Esophagus (tissue), 2 donors: ENCODE measurements at regions not wholly inside any gene's neighbourhood (a gene's known extent, or its start where the extent isn't known, plus 50 kb on each side); places are given as distances from the start of the nearest gene placed in this dataset.

ENCODE experiments used
- H3K27ac ChIP-seq, 2 donors: one replicate each; pipeline ENCODE4 v1.5.1; 2013; ENCODE audit warnings: low read depth in 2 of 2, mild to moderate bottlenecking in 2 of 2, inconsistent platforms in 1 of 2, low read length in 1 of 2, moderate library complexity in 1 of 2
- H3K27me3 ChIP-seq, 2 donors: one replicate each; pipeline ENCODE4 v1.6.1; 2013; ENCODE audit warnings: low read length in 2 of 2, control low read depth in 1 of 2, mild to moderate bottlenecking in 1 of 2; ENCODE audit not compliant: insufficient read depth in 2 of 2, control insufficient read depth in 1 of 2
- H3K36me3 ChIP-seq, 2 donors: one replicate each; pipeline ENCODE4 v1.6.1; 2013; ENCODE audit warnings: low read length in 1 of 2; ENCODE audit not compliant: control insufficient read depth in 2 of 2, insufficient read depth in 2 of 2
- H3K4me1 ChIP-seq, 2 donors: one replicate each; pipeline ENCODE4 v1.6.1; 2013; ENCODE audit warnings: low read length in 1 of 2; ENCODE audit not compliant: control insufficient read depth in 2 of 2, insufficient read depth in 2 of 2
- H3K4me3 ChIP-seq, 2 donors: one replicate each; pipeline ENCODE4 v1.5.1; 2013; ENCODE audit warnings: low read length in 2 of 2, mild to moderate bottlenecking in 2 of 2, low read depth in 1 of 2, moderate library complexity in 1 of 2
- H3K9me3 ChIP-seq, 2 donors: one replicate each; pipeline ENCODE4 v1.6.1; 2013; ENCODE audit warnings: mild to moderate bottlenecking in 2 of 2, low read depth in 1 of 2, low read length in 1 of 2, moderate library complexity in 1 of 2; ENCODE audit not compliant: control insufficient read depth in 2 of 2, insufficient read depth in 1 of 2
- WGBS, 2 donors: extraction: QIAGEN DNeasy Blood & Tissue Kit; methylation state at CpG; one replicate each; pipeline ENCODE4 v1.1.7; 2013; 5-methylcytosine and 5-hydroxymethylcytosine counted together
- donor health status: healthy with polysubstance abuse.
- donor health status: Bipolar disorder and iron deficiency.

GRCh38 chr4:126046081-126046614 lies 731.4 kb downstream of the FAT4 start:
- Histone ChIP-seq H3K27me3 (peaks cover 0 to 3% of the 10 kb centered on the region in 2 donors), H3K4me3 (no peak overlapping the region), H3K27ac (no peak overlapping the region), H3K36me3 (no peaks in the 10 kb centered on the region), H3K9me3 (no peaks in the 10 kb centered on the region), H3K4me1 (no peaks in the 10 kb centered on the region)
- 45 to 50% methylated on average over 2 of the region's 2 CpGs for WGBS, 2 donors

DNA sequence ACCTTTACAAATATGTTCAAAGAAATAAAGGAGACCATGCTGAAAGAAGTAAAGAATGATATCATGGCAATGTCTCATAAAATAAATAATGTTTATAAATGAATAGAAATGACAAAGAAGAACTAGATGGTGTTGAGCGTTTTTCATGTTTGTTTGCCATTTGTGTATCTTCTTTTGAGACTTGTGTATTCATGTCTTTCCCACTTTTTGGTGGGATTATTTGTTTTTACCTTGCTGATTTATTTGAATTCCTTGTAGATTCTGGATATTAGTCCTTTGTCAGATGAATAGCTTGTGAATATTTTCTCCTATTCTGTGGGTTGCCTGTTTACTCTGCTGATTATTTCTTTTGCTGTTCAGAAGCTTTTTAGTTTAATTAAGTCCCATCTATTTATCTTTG lies 732.4 kb downstream of the FAT4 start:
- Histone ChIP-seq H3K4me3 (no peak overlapping the region), H3K36me3 (no peaks in the 10 kb centered on the region)
- WGBS, 2 donors, result 79 to 85% methylated on average over 1 of the region's 1 CpG

DNA sequence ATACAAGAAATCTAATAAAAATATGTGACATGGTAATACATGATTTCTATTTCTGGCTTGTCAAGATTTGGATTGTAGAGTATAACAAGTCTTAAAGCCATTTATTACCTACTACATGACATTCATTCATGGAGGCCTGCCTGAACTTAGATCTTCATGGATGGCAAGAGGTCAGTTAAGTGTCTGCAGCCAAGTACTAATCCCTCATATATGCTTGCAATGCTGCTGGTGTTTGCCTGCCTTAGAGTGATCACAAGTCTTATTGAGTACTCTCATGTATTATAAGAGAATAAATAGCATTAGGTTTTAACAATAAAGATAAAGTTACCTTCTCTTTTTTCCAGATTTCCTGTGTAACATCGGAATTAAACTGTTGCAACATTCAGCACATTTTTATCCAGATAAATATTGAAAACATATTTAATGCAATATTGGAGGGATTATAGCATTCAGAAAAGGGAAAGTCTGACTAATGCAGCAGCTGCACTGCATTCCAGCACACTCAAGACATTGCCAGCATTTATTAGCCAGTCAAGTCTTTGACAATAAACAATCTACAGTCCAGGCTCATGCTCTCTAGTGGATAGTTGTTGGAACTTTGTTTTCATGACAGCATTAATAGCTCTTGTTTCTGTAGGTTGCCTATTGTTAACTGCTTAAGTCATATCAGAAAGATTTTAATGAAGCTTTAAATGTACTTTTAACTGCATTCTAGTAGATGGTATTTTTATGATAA lies 737.1 kb downstream of the FAT4 start:
- WGBS, 2 donors, result 15 to 27% methylated on average over 1 of the region's 1 CpG

More for the DNA sequence above, 732.4 kb downstream of the FAT4 start:
- H3K27me3 ChIP-seq, result peaks cover 0 to 3% of the 10 kb centered on the region in 2 donors
- H3K27ac ChIP-seq, result no peak overlapping the region
- H3K9me3 ChIP-seq, result no peaks in the 10 kb centered on the region
- no peaks in the 10 kb centered on the region for H3K4me1 ChIP-seq

GRCh38 chr4:126056116-126056650 lies 741.4 kb downstream of the FAT4 start:
- Histone ChIP-seq H3K27ac (no peak overlapping the region), H3K4me1 (no peaks in the 10 kb centered on the region), H3K27me3 (no peaks in the 10 kb centered on the region), H3K4me3 (no peak overlapping the region), H3K36me3 (no peaks in the 10 kb centered on the region), H3K9me3 (no peaks in the 10 kb centered on the region)
- 41 to 42% methylated on average over 2 of the region's 2 CpGs for WGBS, 2 donors

More for the DNA sequence above, 737.1 kb downstream of the FAT4 start:
- Histone ChIP-seq H3K36me3 (no peaks in the 10 kb centered on the region), H3K27me3 (no peaks in the 10 kb centered on the region), H3K4me1 (no peaks in the 10 kb centered on the region), H3K27ac (no peak overlapping the region), H3K4me3 (no peak overlapping the region), H3K9me3 (no peaks in the 10 kb centered on the region)

DNA sequence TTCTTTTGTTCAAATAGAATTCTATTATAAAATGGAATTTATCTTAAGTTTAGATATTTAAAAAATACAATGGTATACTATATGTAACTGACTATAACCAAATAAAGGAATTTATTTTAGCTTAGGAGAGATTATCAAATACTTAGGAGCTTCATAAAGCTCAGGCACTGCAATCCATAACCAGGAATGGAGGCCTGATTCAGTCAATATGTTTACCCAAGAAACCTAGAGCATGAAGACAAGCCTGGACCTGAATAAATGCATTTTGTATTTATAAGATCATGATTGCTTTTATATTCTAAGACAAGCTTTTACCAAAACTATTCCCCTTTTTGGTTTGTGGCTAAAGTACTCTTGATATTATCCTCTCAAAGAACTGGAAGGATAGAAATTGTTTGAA lies 742.6 kb downstream of the FAT4 start:
- Histone ChIP-seq H3K36me3 (no peaks in the 10 kb centered on the region), H3K27me3 (no peaks in the 10 kb centered on the region), H3K4me3 (no peak overlapping the region), H3K9me3 (no peaks in the 10 kb centered on the region), H3K4me1 (no peaks in the 10 kb centered on the region), H3K27ac (no peak overlapping the region)

DNA sequence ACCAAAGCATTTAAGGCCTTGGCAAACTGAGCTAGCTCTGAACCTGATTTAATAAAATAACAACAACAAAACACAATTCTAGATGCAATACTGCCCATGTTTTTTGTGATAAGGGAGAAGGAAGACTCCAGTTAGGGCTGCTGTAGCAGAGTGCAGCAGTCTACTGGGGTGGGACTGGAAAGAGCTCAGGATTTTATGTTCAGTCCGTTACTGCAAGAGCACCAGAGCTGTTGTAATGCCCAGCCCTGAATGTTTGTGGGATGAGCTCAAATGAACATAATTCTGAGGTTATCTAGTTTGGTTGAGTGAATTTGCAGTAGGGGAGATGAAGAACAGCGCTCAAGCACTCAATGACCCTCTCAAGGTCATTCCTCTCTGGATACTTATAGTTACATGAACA lies 743.8 kb downstream of the FAT4 start:
- 84 to 89% methylated on average over 2 of the region's 2 CpGs for WGBS, 2 donors
- no peak overlapping the region for H3K4me3 ChIP-seq
- no peak overlapping the region for H3K27ac ChIP-seq
- no peaks in the 10 kb centered on the region for H3K36me3 ChIP-seq
- no peaks in the 10 kb centered on the region for H3K27me3 ChIP-seq
- H3K4me1 ChIP-seq, result no peaks in the 10 kb centered on the region
- H3K9me3 ChIP-seq, result no peaks in the 10 kb centered on the region

GRCh38 chr4:126061655-126062054 lies 746.9 kb downstream of the FAT4 start:
- H3K4me1 ChIP-seq, result no peaks in the 10 kb centered on the region
- H3K27ac ChIP-seq, result no peak overlapping the region
- H3K36me3 ChIP-seq, result no peaks in the 10 kb centered on the region
- no peaks in the 10 kb centered on the region for H3K9me3 ChIP-seq
- H3K27me3 ChIP-seq, result no peaks in the 10 kb centered on the region
- no peak overlapping the region for H3K4me3 ChIP-seq
- WGBS, 2 donors, result 87 to 94% methylated on average over 4 of the region's 4 CpGs

DNA sequence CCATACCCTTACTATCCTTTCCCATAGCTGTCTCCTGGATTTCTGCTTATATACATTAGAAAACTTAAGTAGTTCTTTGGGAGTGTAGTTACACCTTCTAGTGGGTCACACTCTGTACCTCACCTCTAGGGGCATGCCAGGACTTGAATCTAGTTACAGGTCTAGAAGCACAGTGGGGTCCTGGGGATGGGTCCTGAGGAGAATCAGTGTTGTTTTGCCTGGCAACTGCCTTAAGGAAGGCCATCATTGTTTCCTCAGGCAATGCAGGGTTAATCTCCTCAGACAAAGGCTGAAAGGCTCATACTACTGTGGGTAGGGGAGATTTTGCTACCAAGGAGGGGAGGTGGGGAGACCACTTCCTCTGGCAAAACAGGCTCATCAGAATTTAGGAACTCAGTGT lies 750.3 kb downstream of the FAT4 start:
- Histone ChIP-seq H3K9me3 (no peaks in the 10 kb centered on the region), H3K4me3 (no peak overlapping the region), H3K36me3 (no peaks in the 10 kb centered on the region), H3K27ac (no peak overlapping the region), H3K27me3 (no peaks in the 10 kb centered on the region), H3K4me1 (no peaks in the 10 kb centered on the region)

DNA sequence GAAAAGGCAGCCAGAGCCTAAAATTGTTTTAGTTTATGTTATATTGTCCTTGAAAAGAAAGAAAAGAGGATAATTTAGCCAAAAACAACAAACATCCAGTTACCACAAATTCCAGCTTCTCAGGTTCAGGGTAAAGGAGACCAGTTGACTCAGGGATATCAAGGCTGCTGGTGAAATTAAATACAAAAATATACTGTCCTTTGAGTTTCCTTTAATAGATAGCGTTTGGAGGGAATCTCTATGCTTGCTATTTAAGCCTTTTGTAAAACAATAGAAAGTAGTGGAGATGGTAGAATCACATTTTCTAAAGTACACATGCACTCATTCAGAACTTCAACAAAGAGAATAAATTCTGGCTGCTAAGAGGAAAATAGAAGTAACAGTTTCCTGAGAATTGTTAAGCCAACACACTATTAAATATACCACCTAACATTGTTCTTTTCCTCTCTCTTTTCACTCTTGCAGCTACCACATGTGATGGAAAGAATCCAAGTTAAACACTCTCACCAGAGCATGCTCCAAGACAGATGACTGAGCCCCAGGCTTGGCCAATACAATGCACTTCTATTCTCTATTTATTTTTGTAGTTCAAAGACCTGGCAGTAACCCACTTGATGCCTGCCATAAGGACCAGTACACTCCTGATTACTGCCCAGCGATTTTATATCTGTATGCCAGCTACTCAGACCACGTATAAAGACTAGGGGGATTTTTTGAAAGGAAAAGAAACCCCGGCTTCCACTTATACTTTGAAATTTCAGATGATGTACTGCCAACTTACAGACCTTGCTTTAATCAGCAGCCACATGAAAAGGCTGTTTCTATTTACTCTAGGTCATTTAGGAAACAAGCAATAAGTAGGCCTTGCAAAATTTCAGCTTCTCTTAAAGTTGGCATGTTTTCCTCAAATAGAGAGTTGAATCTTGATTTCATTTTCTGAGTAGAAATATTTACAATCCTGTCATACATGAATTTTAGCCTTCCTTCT lies 756.9 kb downstream of the FAT4 start:
- Histone ChIP-seq H3K36me3 (no peaks in the 10 kb centered on the region), H3K9me3 (no peaks in the 10 kb centered on the region), H3K4me3 (no peak overlapping the region), H3K27me3 (no peaks in the 10 kb centered on the region), H3K4me1 (no peaks in the 10 kb centered on the region), H3K27ac (no peak overlapping the region)
- WGBS, 2 donors, result 12 to 15% methylated on average over 4 of the region's 4 CpGs
